CD4-positive, CD25-positive, alpha-beta regulatory T cell (primary cell): ENCODE measurements at regions not wholly inside any gene's neighbourhood (a gene's known extent, or its start where the extent isn't known, plus 50 kb on each side); places are given as distances from the start of the nearest gene placed in this dataset.

Source experiments
- ATAC-seq, 2 donors: fragments of 150-1000 bp; cut with Tn5 transposase; one replicate each; pipeline ENCODE4 v1.10.0; 2021; ENCODE audit warnings: low read depth in 2 of 2, moderate number of reproducible peaks in 2 of 2, moderate library complexity in 1 of 2
- DNase-seq, 3 donors: peaks; one replicate each; pipeline versions ENCODE4 v3.0.0 to v3.0.0-alpha.2; 2012 to 2022; ENCODE audit warnings: mixed read lengths in 1 of 3
- H3K27ac ChIP-seq: one replicate; pipeline ENCODE4 v1.7.0; 2013; ENCODE audit warnings: mild to moderate bottlenecking, low read length; ENCODE audit not compliant: insufficient read depth, poor library complexity, severe bottlenecking
- H3K27me3 ChIP-seq: one replicate; pipeline ENCODE4 v1.7.0; 2013; ENCODE audit warnings: low read length; ENCODE audit not compliant: control insufficient read depth, insufficient read depth
- H3K36me3 ChIP-seq: one replicate; pipeline ENCODE4 v1.7.0; 2013; ENCODE audit warnings: mild to moderate bottlenecking, low read length, moderate library complexity; ENCODE audit not compliant: control insufficient read depth, insufficient read depth
- H3K4me1 ChIP-seq: 2 replicates; pipeline ENCODE4 v1.7.0; 2013; ENCODE audit warnings: mild to moderate bottlenecking, low read length; ENCODE audit not compliant: insufficient read depth, control insufficient read depth, poor library complexity, severe bottlenecking
- H3K4me3 ChIP-seq: one replicate; pipeline ENCODE4 v1.7.0; 2013; ENCODE audit warnings: low read depth, mild to moderate bottlenecking, low read length, moderate library complexity
- H3K9me3 ChIP-seq, 2 experiments: 1 replicate in 1 of 2; 2 replicates in 1 of 2; pipeline ENCODE4 v1.7.0; 2013; ENCODE audit warnings: low read length in 2 of 2, mild to moderate bottlenecking in 1 of 2, moderate library complexity in 1 of 2; ENCODE audit not compliant: control insufficient read depth in 2 of 2
- H3K27ac Mint-ChIP-seq, 3 donors: one replicate each; pipeline ENCODE4 v1.8.0; 2020 to 2022; ENCODE audit warnings: mild to moderate bottlenecking in 3 of 3, mixed read lengths in 3 of 3, moderate library complexity in 2 of 3
- H3K27me3 Mint-ChIP-seq: one replicate; pipeline ENCODE4 v1.8.0; 2022; ENCODE audit warnings: mild to moderate bottlenecking, mixed read lengths
- H3K36me3 Mint-ChIP-seq: one replicate; pipeline ENCODE4 v1.8.0; 2020; ENCODE audit warnings: mixed read lengths
- H3K4me1 Mint-ChIP-seq, 4 donors: one replicate each; pipeline ENCODE4 v1.8.0; 2020 to 2022; ENCODE audit warnings: mixed read lengths in 4 of 4, mild to moderate bottlenecking in 1 of 4
- H3K4me3 Mint-ChIP-seq, 4 donors: one replicate each; pipeline ENCODE4 v1.8.0; 2020 to 2022; ENCODE audit warnings: mild to moderate bottlenecking in 4 of 4, mixed read lengths in 4 of 4, moderate library complexity in 3 of 4
- H3K9me3 Mint-ChIP-seq, 7 donors: one replicate each; pipeline ENCODE4 v1.8.0; 2020 to 2022; ENCODE audit warnings: mixed read lengths in 7 of 7, mild to moderate bottlenecking in 3 of 7, moderate library complexity in 2 of 7

GRCh38 chr14:101131451-101131916 lies 228.0 kb upstream of the RTL1 start:
- H3K9me3 Mint-ChIP-seq, result peaks cover 0 to 4% (median 0%) of the 10 kb centered on the region in 7 donors
- Histone ChIP-seq H3K27me3 (peaks cover 2% of the 10 kb centered on the region), H3K4me3 (no peak overlapping the region), H3K9me3 (no peaks in the 10 kb centered on the region), H3K27ac (no peak overlapping the region), H3K4me1 (no peaks in the 10 kb centered on the region), H3K36me3 (no peaks in the 10 kb centered on the region)
- H3K4me3 Mint-ChIP-seq, result no peak overlapping the region
- ATAC-seq (no peak), DNase-seq (no peak)
- no peak overlapping the region for H3K27ac Mint-ChIP-seq
- no peaks in the 10 kb centered on the region for H3K36me3 Mint-ChIP-seq
- peaks cover 18% of the 10 kb centered on the region for H3K27me3 Mint-ChIP-seq
- no peaks in the 10 kb centered on the region for H3K4me1 Mint-ChIP-seq

GRCh38 chr14:101132051-101132571 lies 228.6 kb upstream of the RTL1 start:
- ATAC-seq (no peak), DNase-seq (no peak)
- H3K9me3 ChIP-seq, result no peaks in the 10 kb centered on the region
- Mint-ChIP-seq H3K27ac (no peak overlapping the region), H3K4me1 (no peaks in the 10 kb centered on the region), H3K4me3 (no peak overlapping the region), H3K27me3 (peaks cover 18% of the 10 kb centered on the region), H3K36me3 (no peaks in the 10 kb centered on the region), H3K9me3 (peaks cover 0 to 4% (median 0%) of the 10 kb centered on the region in 7 donors)
- no peak overlapping the region for H3K27ac ChIP-seq
- peaks cover 2% of the 10 kb centered on the region for H3K27me3 ChIP-seq
- H3K4me3 ChIP-seq, result no peak overlapping the region
- H3K4me1 ChIP-seq, result no peaks in the 10 kb centered on the region
- H3K36me3 ChIP-seq, result no peaks in the 10 kb centered on the region

- H3K9me3 Mint-ChIP-seq, result peaks cover 0 to 4% (median 0%) of the 10 kb centered on the region in 7 donors
- no peak overlapping the region for H3K4me3 Mint-ChIP-seq
- peaks cover 2% of the 10 kb centered on the region for H3K27me3 ChIP-seq
- no peaks in the 10 kb centered on the region for H3K36me3 Mint-ChIP-seq
- no peak overlapping the region for H3K27ac ChIP-seq
- ATAC-seq (no peak), DNase-seq (no peak)
- H3K36me3 ChIP-seq, result no peaks in the 10 kb centered on the region
- no peaks in the 10 kb centered on the region for H3K4me1 ChIP-seq
- peaks cover 18% of the 10 kb centered on the region for H3K27me3 Mint-ChIP-seq
- H3K27ac Mint-ChIP-seq, result no peak overlapping the region
- H3K4me3 ChIP-seq, result no peak overlapping the region
- no peaks in the 10 kb centered on the region for H3K9me3 ChIP-seq
- H3K4me1 Mint-ChIP-seq, result no peaks in the 10 kb centered on the region
These were observed 229.1 kb upstream of the RTL1 start for GRCh38 chr14:101132588-101132987.

- no peak overlapping the region for H3K4me3 Mint-ChIP-seq
- ATAC-seq, result no peak
- no peaks in the 10 kb centered on the region for H3K4me1 ChIP-seq
- no peak overlapping the region for H3K27ac ChIP-seq
- H3K4me3 ChIP-seq, result no peak overlapping the region
- no peak for DNase-seq
- H3K9me3 Mint-ChIP-seq, result peaks cover 0 to 3% (median 0%) of the 10 kb centered on the region in 7 donors
- H3K9me3 ChIP-seq, result no peaks in the 10 kb centered on the region
- peaks cover 18% of the 10 kb centered on the region for H3K27me3 Mint-ChIP-seq
- H3K27me3 ChIP-seq, result peaks cover 2% of the 10 kb centered on the region
- H3K4me1 Mint-ChIP-seq, result no peaks in the 10 kb centered on the region
- no peak overlapping the region for H3K27ac Mint-ChIP-seq
- no peaks in the 10 kb centered on the region for H3K36me3 Mint-ChIP-seq
- no peaks in the 10 kb centered on the region for H3K36me3 ChIP-seq
These were observed 229.5 kb upstream of the RTL1 start for GRCh38 chr14:101133068-101133467.

GRCh38 chr14:101134161-101134631 lies 230.7 kb upstream of the RTL1 start:
- Histone ChIP-seq H3K4me1 (no peaks in the 10 kb centered on the region), H3K36me3 (no peaks in the 10 kb centered on the region), H3K27ac (no peak overlapping the region), H3K9me3 (no peaks in the 10 kb centered on the region), H3K27me3 (peaks cover 2% of the 10 kb centered on the region), H3K4me3 (no peak overlapping the region)
- no peak for DNase-seq
- no peaks in the 10 kb centered on the region for H3K4me1 Mint-ChIP-seq
- peaks cover 15% of the 10 kb centered on the region for H3K27me3 Mint-ChIP-seq
- no peaks in the 10 kb centered on the region for H3K36me3 Mint-ChIP-seq
- no peak overlapping the region for H3K27ac Mint-ChIP-seq
- no peak for ATAC-seq
- no peak overlapping the region for H3K4me3 Mint-ChIP-seq
- H3K9me3 Mint-ChIP-seq, result peaks cover 0 to 3% (median 0%) of the 10 kb centered on the region in 7 donors

GRCh38 chr14:101134851-101135433 lies 231.4 kb upstream of the RTL1 start:
- peaks cover 7% of the 10 kb centered on the region for H3K27me3 Mint-ChIP-seq
- H3K27ac Mint-ChIP-seq, result no peak overlapping the region
- peaks cover 0 to under 1% of the 10 kb centered on the region in 2 experiments for H3K9me3 ChIP-seq
- DNase-seq, result no peak
- H3K36me3 Mint-ChIP-seq, result no peaks in the 10 kb centered on the region
- no peak overlapping the region for H3K4me3 Mint-ChIP-seq
- H3K27me3 ChIP-seq, result peaks cover 2% of the 10 kb centered on the region
- no peak overlapping the region for H3K27ac ChIP-seq
- no peak overlapping the region for H3K4me3 ChIP-seq
- H3K9me3 Mint-ChIP-seq, result peaks cover 0 to 3% (median 0%) of the 10 kb centered on the region in 7 donors
- H3K36me3 ChIP-seq, result no peaks in the 10 kb centered on the region
- H3K4me1 Mint-ChIP-seq, result no peaks in the 10 kb centered on the region
- ATAC-seq, result no peak
- H3K4me1 ChIP-seq, result no peaks in the 10 kb centered on the region

- H3K9me3 Mint-ChIP-seq, result peaks cover 0 to 10% (median 5%) of the 10 kb centered on the region in 7 donors
- H3K27ac Mint-ChIP-seq, result no peak overlapping the region
These were observed 232.5 kb upstream of the RTL1 start for GRCh38 chr14:101135796-101136742.

More at GRCh38 chr14:101135796-101136742, 232.5 kb upstream of the RTL1 start:
- peaks cover 0 to 7% of the 10 kb centered on the region in 2 experiments for H3K9me3 ChIP-seq
- H3K4me1 Mint-ChIP-seq, result no peaks in the 10 kb centered on the region
- peaks cover 2% of the 10 kb centered on the region for H3K27me3 ChIP-seq
- H3K36me3 ChIP-seq, result no peaks in the 10 kb centered on the region
- peak in 1 of 2 donors; percentile 22 for ATAC-seq
- no peak overlapping the region for H3K4me3 ChIP-seq
- H3K4me3 Mint-ChIP-seq, result no peak overlapping the region
- no peaks in the 10 kb centered on the region for H3K36me3 Mint-ChIP-seq
- no peak for DNase-seq
- peaks cover 6% of the 10 kb centered on the region for H3K27me3 Mint-ChIP-seq
- no peaks in the 10 kb centered on the region for H3K4me1 ChIP-seq
- H3K27ac ChIP-seq, result no peak overlapping the region
